Omental fat pad (tissue), 3 donors: ENCODE measurements at regions not wholly inside any gene's neighbourhood (a gene's known extent, or its start where the extent isn't known, plus 50 kb on each side); places are given as distances from the start of the nearest gene placed in this dataset.
A peak's percentile ranks its signal among the peaks of the same experiment; 100 is the strongest.

ENCODE experiments used
- ATAC-seq: fragments of 150-250 bp; one replicate; pipeline ENCODE4 v1.9.1; 2016; ENCODE audit warnings: mild to moderate bottlenecking, moderate library complexity; ENCODE audit not compliant: low FRiP score
- DNase-seq: peaks from one replicate; pipeline ENCODE4 v3.0.0-alpha.2; 2019; ENCODE audit warnings: low spot score
- TF ChIP-seq, protein P1 (sequence below), 3 donors: fragments of 450-650 bp; IDR thresholded peaks; one replicate each; pipeline ENCODE4 v1.5.1; 2016 to 2017; ENCODE audit warnings: antibody characterized with exemption in 3 of 3, mild to moderate bottlenecking in 3 of 3, moderate library complexity in 2 of 3

DNA sequence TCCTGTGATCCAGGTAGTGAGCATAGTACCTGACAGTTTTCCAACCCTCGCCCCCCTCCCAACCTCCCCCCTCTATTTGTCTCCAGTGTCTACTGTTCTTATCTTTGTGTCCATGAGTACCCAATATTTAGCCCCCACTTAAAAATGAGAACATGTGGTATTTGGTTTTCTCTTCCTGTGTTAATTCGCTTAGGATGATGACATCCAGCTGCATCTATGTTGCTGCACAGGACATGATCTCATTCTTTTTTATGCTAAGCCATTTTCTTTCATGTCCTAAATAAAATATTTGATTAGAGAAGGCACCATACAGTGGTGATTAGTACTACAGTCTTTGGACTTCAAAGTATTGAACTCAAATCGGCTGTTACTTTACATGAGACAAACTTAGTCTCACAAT, 1087.9 kb downstream of the CBLN2 start:
- TF ChIP-seq, protein P1, sequence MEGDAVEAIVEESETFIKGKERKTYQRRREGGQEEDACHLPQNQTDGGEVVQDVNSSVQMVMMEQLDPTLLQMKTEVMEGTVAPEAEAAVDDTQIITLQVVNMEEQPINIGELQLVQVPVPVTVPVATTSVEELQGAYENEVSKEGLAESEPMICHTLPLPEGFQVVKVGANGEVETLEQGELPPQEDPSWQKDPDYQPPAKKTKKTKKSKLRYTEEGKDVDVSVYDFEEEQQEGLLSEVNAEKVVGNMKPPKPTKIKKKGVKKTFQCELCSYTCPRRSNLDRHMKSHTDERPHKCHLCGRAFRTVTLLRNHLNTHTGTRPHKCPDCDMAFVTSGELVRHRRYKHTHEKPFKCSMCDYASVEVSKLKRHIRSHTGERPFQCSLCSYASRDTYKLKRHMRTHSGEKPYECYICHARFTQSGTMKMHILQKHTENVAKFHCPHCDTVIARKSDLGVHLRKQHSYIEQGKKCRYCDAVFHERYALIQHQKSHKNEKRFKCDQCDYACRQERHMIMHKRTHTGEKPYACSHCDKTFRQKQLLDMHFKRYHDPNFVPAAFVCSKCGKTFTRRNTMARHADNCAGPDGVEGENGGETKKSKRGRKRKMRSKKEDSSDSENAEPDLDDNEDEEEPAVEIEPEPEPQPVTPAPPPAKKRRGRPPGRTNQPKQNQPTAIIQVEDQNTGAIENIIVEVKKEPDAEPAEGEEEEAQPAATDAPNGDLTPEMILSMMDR (IDR thresholded peaks at IDR 0.05) = no peak
- no peak for DNase-seq

DNA sequence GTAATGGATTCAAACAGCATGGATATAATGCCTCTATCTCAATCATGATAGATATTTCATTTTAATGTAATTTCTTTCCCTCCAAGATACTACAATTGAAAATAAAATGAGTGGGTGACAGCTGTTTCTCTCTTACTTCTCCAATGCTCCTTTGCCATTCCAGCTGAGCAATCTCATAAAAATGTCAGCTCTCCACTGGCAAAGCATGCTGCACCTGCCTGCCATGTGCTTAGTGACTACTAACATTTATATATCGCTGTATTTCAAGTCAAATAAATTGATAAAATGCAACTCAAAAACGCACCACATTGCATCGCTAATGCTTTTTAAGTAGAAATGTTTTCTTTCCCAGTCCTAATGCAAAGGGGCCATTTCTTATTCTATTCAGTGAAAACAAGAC, 1093.9 kb downstream of the CBLN2 start:
- TF ChIP-seq, protein P1 (IDR thresholded peaks at IDR 0.05) = no peak
- DNase-seq (no peak), ATAC-seq (no peak)

More for the DNA sequence above, 1087.9 kb downstream of the CBLN2 start:
- ATAC-seq = no peak

DNA sequence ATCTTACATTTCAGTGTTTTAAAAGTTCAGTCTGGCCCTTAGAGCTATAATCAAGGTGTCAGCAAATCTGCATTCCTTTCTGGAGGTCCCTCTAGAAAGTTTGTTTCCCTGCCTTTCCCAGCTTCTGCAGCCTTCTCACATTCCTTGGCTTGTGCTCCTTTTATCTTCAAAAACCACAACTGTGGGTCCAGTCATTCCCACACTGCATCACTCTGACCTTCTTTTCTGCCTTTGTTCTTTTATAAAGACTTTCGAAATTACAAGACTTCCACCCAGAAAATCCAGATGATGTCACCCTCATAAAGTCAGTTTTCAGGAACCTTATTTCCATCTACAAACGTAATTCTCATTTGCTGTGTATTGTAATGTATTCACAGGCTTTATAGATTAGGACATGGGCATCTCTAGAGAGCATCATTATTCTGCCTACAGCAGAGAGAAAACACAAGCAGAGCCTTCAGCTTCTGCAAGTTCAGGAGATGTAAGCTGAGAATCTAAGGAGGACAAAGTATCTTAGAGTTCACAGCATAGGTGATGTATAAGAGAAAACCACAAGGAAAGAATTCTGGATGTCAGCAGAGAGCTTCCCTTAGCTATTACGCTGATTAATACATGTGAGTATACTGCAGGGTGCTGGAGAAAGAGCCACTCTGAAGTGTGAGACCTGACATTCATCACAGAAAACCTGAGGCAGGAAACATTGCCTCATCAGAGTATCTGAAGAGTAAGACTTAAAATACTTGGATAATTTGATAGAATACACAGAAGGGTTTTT, 1100.2 kb downstream of the CBLN2 start:
- TF ChIP-seq, protein P1 (IDR thresholded peaks at IDR 0.05) = no peak
- no peak for DNase-seq
- ATAC-seq = no peak

GRCh38 chr18:71442731-71443141, 1101.4 kb downstream of the CBLN2 start:
- ATAC-seq = peak; percentile 57
- TF ChIP-seq, protein P1 (IDR thresholded peaks at IDR 0.05) = no peak
- DNase-seq = no peak

GRCh38 chr18:71441156-71441555, 1103.0 kb downstream of the CBLN2 start:
- TF ChIP-seq, protein P1 (IDR thresholded peaks at IDR 0.05) = no peak
- DNase-seq (no peak), ATAC-seq (no peak)

DNA sequence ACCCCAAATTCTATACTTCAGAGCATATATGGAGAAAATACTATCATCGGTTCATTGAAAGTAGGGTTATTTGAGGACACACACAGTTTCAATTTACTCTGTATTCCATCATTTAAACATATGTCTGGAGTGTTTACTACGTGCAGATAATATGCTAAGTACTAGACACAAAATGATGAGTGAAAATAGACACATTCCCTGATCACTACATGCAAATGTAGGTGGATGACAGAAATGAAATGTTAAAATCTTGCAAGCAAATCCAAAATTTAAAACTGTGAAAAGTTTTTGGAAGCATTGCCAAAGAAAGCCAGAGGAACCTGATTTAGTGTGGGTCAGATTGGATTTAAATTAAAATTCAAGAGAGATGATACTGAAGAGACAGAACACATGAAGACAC, 1106.6 kb downstream of the CBLN2 start:
- no peak for DNase-seq
- TF ChIP-seq, protein P1 (IDR thresholded peaks at IDR 0.05) = no peak
- no peak for ATAC-seq

DNA sequence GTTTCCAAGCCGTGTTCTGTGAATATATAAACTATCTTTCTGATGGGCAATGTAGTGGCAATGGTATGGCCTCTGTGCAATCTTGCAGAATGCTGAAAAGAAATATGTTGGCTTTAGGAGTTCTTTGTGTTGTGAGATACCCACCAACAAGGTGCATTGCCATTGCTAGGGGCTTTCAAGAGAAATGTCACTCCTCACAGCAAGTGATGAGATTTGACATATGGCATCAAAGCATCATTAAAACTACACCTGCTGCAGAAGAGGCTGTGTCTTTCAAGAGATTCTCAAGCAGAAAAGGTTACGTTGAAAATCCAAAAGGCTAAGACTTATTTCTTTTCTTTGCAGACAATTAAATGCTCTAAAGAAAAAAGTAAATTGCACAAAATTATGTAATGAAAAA, 1110.8 kb downstream of the CBLN2 start:
- TF ChIP-seq, protein P1 (IDR thresholded peaks at IDR 0.05) = no peak
- DNase-seq (no peak), ATAC-seq (no peak)
